IMR-90 (cell line): ENCODE measurements at regions not wholly inside any gene's neighbourhood (a gene's known extent, or its start where the extent isn't known, plus 50 kb on each side); places are given as distances from the start of the nearest gene placed in this dataset.

Experiments
- ATAC-seq: fragments of 200-7000 bp; cut with Tn5 transposase; 2 replicates; pipeline ENCODE4 v1.9.1; 2020; ENCODE audit warnings: low read depth, mild to moderate bottlenecking, moderate library complexity
- BruUV-seq: library from RNA; stranded (reverse); fragments of 400-500 nt; replicated peaks from 2 replicates; lab custom pipeline; 2021; lab: Mats Ljungman, UMichigan
- CTCF ChIA-PET: fragments of 300-600 bp; formaldehyde crosslinking; extraction: SDS; loops from one replicate; lab custom pipeline; 2021; ENCODE audit warnings: antibody characterized with exemption; lab: Yijun Ruan, JAX
- POLR2A ChIA-PET: fragments of 300-600 bp; sonication (Branson Sonifier 250); formaldehyde crosslinking; loops from one replicate; lab custom pipeline; 2022; ENCODE audit warnings: antibody characterized with exemption; ENCODE audit not compliant: unreplicated experiment; lab: Charles Lee
- DNase-seq: peaks from one replicate; pipeline ENCODE4 v3.0.0; 2013
- H2AFZ ChIP-seq: replicated peaks from 2 replicates; pipeline ENCODE3; 2013; ENCODE audit warnings: low read length, mild to moderate bottlenecking; ENCODE audit not compliant: poor library complexity
- H2AK5ac ChIP-seq: 2 replicates; pipeline ENCODE4 v1.6.1; 2013; ENCODE audit warnings: low read depth, low read length, inconsistent platforms
- H2AK9ac ChIP-seq: replicated peaks from 2 replicates; pipeline ENCODE3; 2013; ENCODE audit warnings: mild to moderate bottlenecking, low read depth, low read length, moderate library complexity; ENCODE audit not compliant: poor library complexity
- H2BK120ac ChIP-seq: 2 replicates; pipeline ENCODE4 v1.6.1; 2013; ENCODE audit warnings: low read depth, low read length, inconsistent platforms
- H2BK15ac ChIP-seq: 3 replicates; pipeline ENCODE4 v1.6.1; 2013; ENCODE audit warnings: low read depth, low read length, inconsistent platforms
- H2BK20ac ChIP-seq: 2 replicates; pipeline ENCODE4 v1.6.1; 2013; ENCODE audit warnings: low read depth, mild to moderate bottlenecking, inconsistent platforms, low read length, moderate library complexity
- H2BK5ac ChIP-seq: 2 replicates; pipeline ENCODE4 v1.6.1; 2013; ENCODE audit warnings: mild to moderate bottlenecking, low read depth, low read length, inconsistent platforms; ENCODE audit not compliant: poor library complexity, severe bottlenecking
- H3K14ac ChIP-seq: replicated peaks from 2 replicates; pipeline ENCODE4 v1.6.1; 2013; ENCODE audit warnings: low read depth, low read length, inconsistent platforms
- H3K18ac ChIP-seq: 2 replicates; pipeline ENCODE4 v1.6.1; 2013; ENCODE audit warnings: low read depth, low read length, control low read depth
- H3K23ac ChIP-seq: 2 replicates; pipeline ENCODE4 v1.6.1; 2013; ENCODE audit warnings: low read depth, low read length, inconsistent platforms
- H3K27ac ChIP-seq: 2 replicates; pipeline ENCODE4 v1.5.1; 2013; ENCODE audit warnings: mild to moderate bottlenecking, control low read depth, low read length; ENCODE audit not compliant: insufficient read depth
- H3K27me3 ChIP-seq: 2 replicates; pipeline ENCODE4 v1.6.1; 2013; ENCODE audit warnings: low read length; ENCODE audit not compliant: control insufficient read depth, insufficient read depth
- H3K36me3 ChIP-seq: 2 replicates; pipeline ENCODE4 v1.6.1; 2013; ENCODE audit warnings: low read length, mixed read lengths; ENCODE audit not compliant: control insufficient read depth, insufficient read depth
- H3K4ac ChIP-seq: 2 replicates; pipeline ENCODE4 v1.6.1; 2013; ENCODE audit warnings: low read depth, low read length, inconsistent platforms
- H3K4me1 ChIP-seq: 2 replicates; pipeline ENCODE4 v1.6.1; 2013; ENCODE audit warnings: low read length, mixed read lengths; ENCODE audit not compliant: control insufficient read depth, insufficient read depth
- H3K4me2 ChIP-seq: 2 replicates; pipeline ENCODE4 v1.6.1; 2013; ENCODE audit warnings: low read depth, mild to moderate bottlenecking, control low read depth, low read length, moderate library complexity
- H3K4me3 ChIP-seq: 2 replicates; pipeline ENCODE4 v1.5.1; 2013; ENCODE audit warnings: low read depth, mild to moderate bottlenecking, control low read depth, low read length, moderate library complexity; ENCODE audit not compliant: insufficient read depth
- H3K56ac ChIP-seq: 2 replicates; pipeline ENCODE4 v1.6.1; 2013; ENCODE audit warnings: low read length, inconsistent platforms; ENCODE audit not compliant: insufficient read depth; ENCODE audit errors: extremely low read depth
- H3K79me1 ChIP-seq, 2 experiments: 2 replicates each; pipeline ENCODE4 v1.6.1; 2013; ENCODE audit warnings: low read length in 2 of 2, inconsistent platforms in 1 of 2, low read depth in 1 of 2
- H3K9ac ChIP-seq: 2 replicates; pipeline ENCODE4 v1.6.1; 2013; ENCODE audit warnings: low read depth, low read length, control low read depth
- H3K9me1 ChIP-seq: 2 replicates; pipeline ENCODE4 v1.6.1; 2013; ENCODE audit warnings: low read length, inconsistent platforms; ENCODE audit not compliant: insufficient read depth
- H3K9me3 ChIP-seq: 2 replicates; pipeline ENCODE4 v1.6.1; 2013; ENCODE audit warnings: low read length; ENCODE audit not compliant: control insufficient read depth, insufficient read depth
- H4K20me1 ChIP-seq: 2 replicates; pipeline ENCODE4 v1.6.1; 2013; ENCODE audit warnings: low read length, inconsistent platforms; ENCODE audit not compliant: insufficient read depth
- H4K5ac ChIP-seq: 2 replicates; pipeline ENCODE4 v1.6.1; 2013; ENCODE audit warnings: mild to moderate bottlenecking, low read depth, low read length, control low read depth
- H4K8ac ChIP-seq, 2 experiments: 2 replicates each; pipeline ENCODE4 v1.6.1; 2013; ENCODE audit warnings: low read depth in 2 of 2, low read length in 2 of 2, control low read depth in 1 of 2, inconsistent platforms in 1 of 2
- H4K91ac ChIP-seq: 2 replicates; pipeline ENCODE4 v1.6.1; 2013; ENCODE audit warnings: low read depth, low read length, inconsistent platforms; ENCODE audit not compliant: insufficient read depth
- BHLHE40 ChIP-seq: fragments of 150-350 bp; IDR thresholded peaks from 2 replicates; pipeline ENCODE4 v1.6.1; 2016; ENCODE audit warnings: mild to moderate bottlenecking, low read depth, low read length
- CEBPB ChIP-seq: IDR thresholded peaks from 2 replicates; pipeline ENCODE4 v1.6.1; 2012; ENCODE audit warnings: low read depth, low read length, improper control_type of control experiment
- MAFK ChIP-seq: IDR thresholded peaks from 2 replicates; pipeline ENCODE4 v1.6.1; 2012; ENCODE audit warnings: low read depth, low read length, improper control_type of control experiment
- WGBS, 2 experiments: methylation state at CpG; one replicate each; pipeline versions ENCODE4 v1.1.5 to v1.1.7; 2013; ENCODE audit warnings: missing lambda C conversion rate in 2 of 2; ENCODE audit not compliant: insufficient read length in 1 of 2; ENCODE audit errors: extremely low coverage in 2 of 2; 5-methylcytosine and 5-hydroxymethylcytosine counted together
- dilution Hi-C: fragments of 300-500 bp; cut with HindIII; formaldehyde crosslinking; loops from one replicate; pipeline ENCODE4 v1.14.3; 2018; ENCODE audit warnings: low sequenced_read_pairs; ENCODE audit not compliant: unreplicated experiment
- in situ Hi-C: fragments of 300-500 bp; cut with MboI; formaldehyde crosslinking; loops from 3 replicates; pipeline ENCODE4 v1.14.3; 2019; ENCODE audit warnings: low sequenced_read_pairs, inconsistent platforms, mixed read lengths
- intact Hi-C: fragments of 100-400 bp; cut with micrococcal nuclease; formaldehyde crosslinking; loops from 2 replicates; pipeline ENCODE4 v1.10.0; 2022

DNA sequence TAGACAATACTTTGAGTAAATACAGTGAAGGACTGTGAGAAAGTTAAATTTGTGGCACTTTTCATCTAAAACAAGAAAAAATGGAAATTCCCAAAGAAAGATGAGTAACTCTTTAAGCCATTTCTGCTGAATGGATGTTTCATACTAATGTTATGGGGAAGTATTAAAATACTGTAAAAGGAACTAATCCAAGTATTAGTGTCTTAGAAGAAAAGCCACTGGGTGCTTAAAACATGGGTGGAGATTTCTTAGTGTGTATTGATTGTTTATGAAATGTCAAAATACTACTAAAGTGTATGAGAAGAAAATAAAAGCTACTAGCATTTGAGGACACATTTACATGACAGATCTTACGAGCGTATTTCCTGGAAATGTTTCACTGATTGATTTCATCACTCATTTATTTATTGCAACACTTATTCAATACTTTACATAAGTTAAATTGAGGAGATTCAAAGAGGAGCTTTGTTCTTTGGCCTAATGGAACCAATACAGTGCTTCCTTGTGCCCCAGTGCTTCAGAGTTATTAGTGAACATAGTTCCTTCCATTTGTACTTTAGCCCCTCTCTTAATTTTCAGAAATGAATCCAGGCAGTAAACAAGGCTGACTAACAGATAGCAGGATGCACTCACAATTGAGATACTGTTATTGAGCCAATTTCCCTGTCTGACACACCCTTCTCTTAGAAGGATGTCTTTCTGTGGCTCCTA is 155.5 kb upstream of the AHR start:
- Histone ChIP-seq H4K91ac (no peak overlapping the region), H4K8ac (peak overlapping the region in 1 of 2 experiments; percentile 81; a peak in 2 of 4 replicates), H2BK15ac (no peak overlapping the region), H3K4me3 (no peak overlapping the region; the same call in 1 of the 2 replicates), H2BK20ac (peak overlapping the region; percentile 78; the same call in 1 of the 2 replicates), H3K4ac (no peak overlapping the region), H3K56ac (no peak overlapping the region), H3K9me1 (peaks cover 3% of the 10 kb centered on the region; the same call in 1 of the 2 replicates), H3K9me3 (no peaks in the 10 kb centered on the region), H2AFZ (no peak overlapping the region), H3K27me3 (no peaks in the 10 kb centered on the region), H3K4me1 (peaks cover 8% of the 10 kb centered on the region), H3K18ac (peak overlapping the region; percentile 85), H3K27ac (no peak overlapping the region), H2BK5ac (peak overlapping the region; percentile 45), H3K36me3 (no peaks in the 10 kb centered on the region), H2BK120ac (peak overlapping the region; percentile 8; the same call in 1 of the 2 replicates), H4K5ac (peak overlapping the region; percentile 62; the same call in 1 of the 2 replicates), H2AK5ac (no peak overlapping the region), H3K14ac (peak overlapping the region; percentile 27; the same call in 1 of the 2 replicates), H4K20me1 (no peaks in the 10 kb centered on the region), H2AK9ac (peak overlapping the region; percentile 17), H3K23ac (no peak overlapping the region), H3K79me1 (no peaks in the 10 kb centered on the region), H3K9ac (no peak overlapping the region), H3K4me2 (peak overlapping the region; percentile 94; the same call in 1 of the 2 replicates)
- ATAC-seq, result no peak
- peak; percentile 33 for DNase-seq
- BruUV-seq, result no TSS peak
- ChIA-PET POLR2A (no interaction called here), CTCF (no interaction called here)
- in situ Hi-C loops (no loop called here), intact Hi-C loops (loop anchor here (5.0 kb wide), 1 partner anchor 154 kb away; the partner anchor contains the start of gene AHR), dilution Hi-C loops (no loop called here)
- TF ChIP-seq BHLHE40 (no peak), MAFK (0 out of 2 replicates have a peak, but pooled peaks have one; percentile 39), CEBPB (peak; percentile 69)
- WGBS, 2 experiments, result no CpG with 5 or more reads among the region's 2 CpGs
